SK-N-SH treated with all-trans-retinoic acid at 6 μM for 48 hours (cell line): ENCODE measurements at regions not wholly inside any gene's neighbourhood (a gene's known extent, or its start where the extent isn't known, plus 50 kb on each side); places are given as distances from the start of the nearest gene placed in this dataset.

Experiments used
- CSDC2 ChIP-seq: fragments of 250-450 bp; sonication (Bioruptor Pico); IDR thresholded peaks from 2 replicates; pipeline ENCODE4 v1.5.0; 2020; ENCODE audit warnings: mild to moderate bottlenecking, moderate library complexity
- OSR1 ChIP-seq: fragments of 250-450 bp; sonication (Bioruptor Pico); IDR thresholded peaks from 2 replicates; pipeline ENCODE4 v1.8.0; 2022; ENCODE audit warnings: moderate library complexity, mild to moderate bottlenecking, inconsistent platforms
- PATZ1 ChIP-seq: fragments of 250-450 bp; sonication (Bioruptor Pico); IDR thresholded peaks from 2 replicates; pipeline ENCODE4 v1.8.0; 2020; ENCODE audit warnings: mild to moderate bottlenecking, moderate library complexity, borderline replicate concordance
- PPARA ChIP-seq: fragments of 250-450 bp; sonication (Bioruptor Pico); IDR thresholded peaks from 2 replicates; pipeline ENCODE4 v1.5.0; 2020; ENCODE audit warnings: mild to moderate bottlenecking, borderline replicate concordance
- RARB ChIP-seq: fragments of 250-450 bp; sonication (Bioruptor Pico); IDR thresholded peaks from 2 replicates; pipeline ENCODE4 v1.8.0; 2021; ENCODE audit warnings: mild to moderate bottlenecking, moderate library complexity
- SNAI2 ChIP-seq: fragments of 250-450 bp; sonication (Bioruptor Pico); IDR thresholded peaks from 2 replicates; pipeline ENCODE4 v1.5.0; 2020; ENCODE audit warnings: mild to moderate bottlenecking, moderate library complexity
- ZFP30 ChIP-seq: fragments of 450-650 bp; formaldehyde crosslinking; IDR thresholded peaks from 2 replicates; pipeline ENCODE4 v1.5.0; 2022; ENCODE audit warnings: mild to moderate bottlenecking, moderate library complexity
- TF ChIP-seq, protein P1 (sequence below): fragments of 250-450 bp; sonication (Bioruptor Pico); IDR thresholded peaks from 2 replicates; pipeline ENCODE4 v1.5.1; 2020; ENCODE audit warnings: low read depth, mild to moderate bottlenecking, moderate library complexity

- no peak for TF ChIP-seq RARB
- no peak for TF ChIP-seq SNAI2 (CRISPR knock-in tag)
- TF ChIP-seq PPARA (CRISPR knock-in tag): no peak
- TF ChIP-seq PATZ1: no peak
- TF ChIP-seq ZFP30 (CRISPR knock-in tag): no peak
- TF ChIP-seq, protein P1, sequence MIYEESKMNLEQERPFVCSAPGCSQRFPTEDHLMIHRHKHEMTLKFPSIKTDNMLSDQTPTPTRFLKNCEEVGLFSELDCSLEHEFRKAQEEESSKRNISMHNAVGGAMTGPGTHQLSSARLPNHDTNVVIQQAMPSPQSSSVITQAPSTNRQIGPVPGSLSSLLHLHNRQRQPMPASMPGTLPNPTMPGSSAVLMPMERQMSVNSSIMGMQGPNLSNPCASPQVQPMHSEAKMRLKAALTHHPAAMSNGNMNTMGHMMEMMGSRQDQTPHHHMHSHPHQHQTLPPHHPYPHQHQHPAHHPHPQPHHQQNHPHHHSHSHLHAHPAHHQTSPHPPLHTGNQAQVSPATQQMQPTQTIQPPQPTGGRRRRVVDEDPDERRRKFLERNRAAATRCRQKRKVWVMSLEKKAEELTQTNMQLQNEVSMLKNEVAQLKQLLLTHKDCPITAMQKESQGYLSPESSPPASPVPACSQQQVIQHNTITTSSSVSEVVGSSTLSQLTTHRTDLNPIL (CRISPR knock-in tag): no peak
- no peak for TF ChIP-seq CSDC2 (CRISPR knock-in tag)
- TF ChIP-seq OSR1 (CRISPR knock-in tag): no peak
Observed at GRCh38 chr4:133775881-133776280, 425.7 kb downstream of the PABPC4L start.
